Hematopoietic multipotent progenitor cell treated with erythropoietin and hydrocortisone succinate and interleukin-3 and kit ligand, for 6 days (in vitro differentiated cells): ENCODE measurements at regions not wholly inside any gene's neighbourhood (a gene's known extent, or its start where the extent isn't known, plus 50 kb on each side); places are given as distances from the start of the nearest gene placed in this dataset.
A peak's percentile ranks its signal among the peaks of the same experiment; 100 is the strongest.

ENCODE experiments used
- DNase-seq: peaks from one replicate; pipeline ENCODE4 v3.0.0-alpha.2; 2015

DNA sequence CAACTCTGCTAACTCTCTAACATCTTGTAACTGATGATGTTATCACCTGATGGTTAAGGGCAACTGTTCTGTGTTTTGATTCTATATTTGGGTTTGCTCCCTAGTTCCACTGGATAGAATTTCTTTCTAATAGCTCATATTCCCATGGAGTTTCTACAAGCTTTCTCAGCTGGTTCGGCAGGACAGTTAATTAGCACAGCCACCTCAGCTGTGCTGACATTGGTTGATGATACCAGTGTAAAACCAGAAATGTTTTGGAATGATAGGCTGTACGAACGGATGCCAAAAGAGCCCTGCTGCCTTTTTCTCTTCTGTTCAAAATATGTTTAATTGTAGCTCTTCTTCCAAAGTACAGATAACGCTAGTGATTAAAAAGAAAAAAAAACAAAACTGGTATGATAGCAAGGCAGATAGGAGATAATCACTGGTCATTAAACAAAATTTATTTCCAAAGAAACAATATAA is 440.5 kb upstream of the ZNF608 start:
- DNase-seq: no peak

- no peak for DNase-seq
These were observed 443.1 kb upstream of the ZNF608 start for GRCh38 chr5:125189531-125189941.

- DNase-seq: no peak
These were observed 444.0 kb upstream of the ZNF608 start for GRCh38 chr5:125190232-125191087.

DNA sequence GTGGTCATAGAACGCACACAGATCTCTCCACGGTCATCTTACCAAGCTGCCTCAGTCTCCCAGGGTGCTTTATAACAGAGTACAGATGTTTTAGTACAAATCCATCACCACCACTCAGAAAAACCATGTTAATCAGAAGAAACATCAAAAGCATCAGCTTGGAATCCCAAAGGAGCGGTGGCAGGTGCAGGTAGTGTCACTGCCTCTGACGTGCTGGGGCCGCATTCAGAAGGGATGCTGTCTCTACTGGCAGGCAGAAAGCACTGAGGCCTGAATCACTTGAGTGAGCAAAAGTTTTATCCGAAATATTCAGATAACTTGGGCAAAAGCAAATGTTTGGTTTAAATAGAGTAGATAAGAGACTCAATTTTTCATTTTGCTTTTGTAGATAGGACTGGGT is 448.4 kb upstream of the ZNF608 start:
- no peak for DNase-seq

GRCh38 chr5:125196481-125197111 is 450.2 kb upstream of the ZNF608 start:
- no peak for DNase-seq

DNA sequence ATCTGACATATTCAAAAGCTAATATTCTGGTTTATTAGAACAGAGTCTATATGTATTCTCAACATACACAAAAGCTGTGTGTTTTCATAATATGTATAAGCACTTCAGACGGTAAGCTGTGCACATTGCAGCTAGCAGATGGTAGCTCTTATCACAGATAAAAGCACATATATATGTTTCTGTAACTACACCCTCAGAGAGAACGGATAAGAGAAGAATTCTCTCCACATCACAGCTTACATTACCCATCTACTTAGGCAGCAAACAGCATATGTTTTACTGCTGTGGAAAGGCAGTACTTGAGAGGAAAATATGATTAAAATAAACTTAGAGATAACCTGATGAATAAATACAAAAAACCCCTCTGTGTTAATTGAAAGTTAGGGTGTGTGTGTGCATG is 450.9 kb upstream of the ZNF608 start:
- peak; percentile 51 for DNase-seq

DNA sequence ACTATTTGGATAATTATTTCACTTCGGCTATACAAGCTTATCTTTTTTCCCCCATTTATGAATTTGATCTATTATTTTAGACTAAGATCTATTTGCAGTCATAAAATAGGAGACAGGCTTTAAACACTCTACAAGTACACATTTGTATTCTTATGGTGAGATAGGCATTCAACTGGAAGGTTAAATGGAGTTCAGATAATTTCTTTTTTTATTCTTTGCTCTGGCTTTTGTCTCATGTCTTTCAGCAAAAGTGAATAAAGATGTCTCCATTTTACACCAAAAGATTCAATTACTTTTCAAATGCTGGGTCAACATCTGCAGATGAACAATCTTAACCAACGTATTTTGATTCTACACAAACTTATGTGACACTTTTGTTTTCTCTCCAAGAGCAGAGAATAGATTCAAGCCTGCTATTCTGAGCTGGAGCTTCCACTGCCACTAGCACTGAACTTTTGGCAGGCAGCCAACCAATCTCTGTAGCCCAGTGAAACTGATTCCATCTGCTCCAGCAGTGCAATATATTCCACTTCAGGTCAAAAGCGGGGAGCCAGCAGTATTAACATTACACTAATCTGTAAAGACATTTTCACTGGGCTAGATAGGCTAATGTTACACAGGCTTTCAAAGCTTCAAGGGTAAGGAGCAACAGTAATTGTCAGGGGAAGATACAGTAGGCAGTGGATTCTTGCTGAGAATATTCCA is 452.0 kb upstream of the ZNF608 start:
- DNase-seq: peak; percentile 53

- DNase-seq: no peak
These were observed 452.9 kb upstream of the ZNF608 start for GRCh38 chr5:125199373-125199772.

DNA sequence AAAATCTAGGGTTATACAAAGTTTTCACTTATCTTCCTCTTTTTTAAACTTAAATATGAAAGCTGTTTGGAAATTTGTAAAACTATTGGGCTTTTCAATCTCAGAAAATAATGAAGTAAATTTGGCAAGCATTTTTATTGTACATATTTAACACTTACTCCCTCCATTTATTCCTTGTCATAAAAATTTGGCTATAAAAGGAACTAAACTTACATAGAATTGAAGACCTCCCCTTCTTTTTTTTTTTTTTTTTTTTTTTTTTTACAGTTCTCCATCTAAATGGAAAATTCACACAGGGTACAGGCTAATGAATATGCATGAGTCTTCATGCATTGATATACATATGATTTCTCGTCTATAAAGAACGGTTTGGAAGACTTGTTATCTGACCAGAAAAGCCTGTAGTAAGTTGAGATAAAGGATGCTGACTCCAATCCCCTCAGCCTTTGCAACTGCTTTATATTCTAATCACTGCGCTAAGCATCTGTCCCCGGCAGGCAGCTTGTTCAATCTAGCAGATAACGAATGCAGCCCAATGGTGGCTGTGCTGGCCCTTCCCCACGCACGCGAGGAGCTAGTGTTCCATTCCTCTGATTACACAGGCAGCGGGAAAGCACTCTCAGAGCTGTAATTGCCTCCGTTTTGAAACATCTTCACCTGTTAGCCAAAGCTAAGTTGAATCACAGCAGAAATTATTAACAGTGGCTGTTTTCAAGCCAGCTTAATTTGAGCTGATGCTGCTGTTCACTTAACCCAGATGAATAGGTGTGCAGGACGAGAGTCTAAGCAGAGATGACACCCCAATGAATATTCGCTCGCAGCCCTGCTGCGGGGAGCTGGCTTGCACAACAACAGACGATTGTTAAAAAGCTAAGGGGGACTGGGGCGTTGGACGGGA is 453.8 kb upstream of the ZNF608 start:
- peak; percentile 57 for DNase-seq

GRCh38 chr5:125200866-125201373 is 454.5 kb upstream of the ZNF608 start:
- DNase-seq: no peak

GRCh38 chr5:125201446-125202052 is 455.1 kb upstream of the ZNF608 start:
- no peak for DNase-seq

DNA sequence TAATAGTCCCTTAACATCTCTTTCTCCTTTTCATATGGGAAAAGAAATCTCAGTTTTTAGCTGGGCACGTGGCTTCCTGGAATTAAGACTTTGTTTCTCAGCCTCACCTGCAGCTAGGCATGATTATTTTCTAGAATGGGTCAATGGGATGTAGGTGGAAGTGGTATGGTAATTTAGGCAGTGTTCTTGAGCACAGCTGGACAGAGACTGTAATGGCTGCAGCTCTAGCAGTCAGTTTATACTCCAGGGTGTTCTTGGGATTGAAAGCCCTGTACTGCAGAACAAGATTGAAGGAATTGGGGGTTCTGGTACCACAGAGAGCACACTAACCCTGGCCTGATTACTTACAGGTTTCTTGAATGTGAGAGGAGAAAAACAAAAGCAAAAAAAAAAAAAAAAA is 455.9 kb upstream of the ZNF608 start:
- no peak for DNase-seq

- no peak for DNase-seq
These were observed 456.5 kb upstream of the ZNF608 start for GRCh38 chr5:125202871-125203438.

- no peak for DNase-seq
These were observed 457.5 kb upstream of the ZNF608 start for GRCh38 chr5:125203912-125204311.

DNA sequence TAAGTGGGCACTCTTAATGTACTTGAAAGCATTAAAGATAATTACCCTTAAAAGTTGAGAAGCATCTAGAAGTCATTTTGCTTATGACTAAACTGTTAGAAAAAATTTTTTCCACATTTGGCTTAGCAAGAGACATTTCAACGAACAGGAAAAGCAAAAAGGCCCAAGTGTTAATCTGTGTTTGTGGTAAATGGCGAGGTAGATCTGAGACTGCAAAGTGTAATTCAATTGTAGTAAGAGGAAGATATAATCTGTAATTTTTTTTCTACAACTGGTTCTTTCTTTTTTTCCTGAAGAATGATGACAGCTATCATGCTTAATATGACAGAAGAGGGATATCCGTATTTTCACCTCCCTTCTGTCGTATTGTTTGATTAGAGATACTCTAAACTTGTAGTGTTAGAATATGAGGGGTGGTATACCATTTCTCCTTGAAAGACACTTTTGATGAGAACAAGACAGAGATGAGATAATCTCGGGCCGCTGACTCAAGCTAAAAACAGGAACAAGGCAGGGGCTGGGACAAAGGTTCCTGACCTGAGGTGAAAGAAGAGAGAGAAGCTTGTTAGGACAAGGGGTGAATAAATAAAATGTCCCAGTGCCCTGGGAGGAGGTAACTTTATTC is 459.3 kb upstream of the ZNF608 start:
- peak; percentile 43 for DNase-seq

- DNase-seq: peak; percentile 12
These were observed 461.4 kb upstream of the ZNF608 start for GRCh38 chr5:125207856-125208255.

- DNase-seq: no peak
These were observed 463.2 kb upstream of the ZNF608 start for GRCh38 chr5:125209650-125210049.

DNA sequence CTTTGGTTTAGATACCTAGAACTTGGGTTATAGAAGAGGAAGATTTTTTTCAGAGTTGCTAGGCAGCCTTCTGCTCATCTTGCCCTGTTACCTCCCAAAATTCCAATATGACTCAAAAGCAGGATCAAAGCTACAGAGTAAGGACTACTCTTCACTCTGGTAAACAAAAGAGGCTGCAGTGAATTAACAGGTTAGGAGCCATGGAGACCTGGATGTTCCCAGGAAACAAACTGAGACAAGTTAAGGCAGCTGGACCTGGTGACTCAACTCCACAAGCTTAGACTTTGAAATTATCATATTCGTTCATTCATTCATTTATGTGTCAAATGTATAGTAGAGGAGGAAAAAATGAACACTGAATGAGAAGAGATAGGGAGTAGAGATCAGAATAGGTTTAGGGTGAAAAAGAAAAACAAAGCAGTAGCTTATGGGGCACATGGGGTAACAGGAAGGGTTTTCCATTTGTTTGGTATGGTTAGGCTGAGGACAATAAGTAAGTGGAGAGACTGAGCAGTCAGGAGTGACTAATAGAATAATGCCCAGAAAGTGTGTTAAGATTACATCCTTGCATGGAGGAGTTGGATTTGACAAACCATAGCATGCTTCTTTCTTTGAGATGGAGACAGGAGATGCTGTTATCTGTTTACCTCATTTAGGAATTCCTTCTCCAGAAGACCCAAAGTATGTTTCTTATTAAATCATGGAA is 464.0 kb upstream of the ZNF608 start:
- no peak for DNase-seq

DNA sequence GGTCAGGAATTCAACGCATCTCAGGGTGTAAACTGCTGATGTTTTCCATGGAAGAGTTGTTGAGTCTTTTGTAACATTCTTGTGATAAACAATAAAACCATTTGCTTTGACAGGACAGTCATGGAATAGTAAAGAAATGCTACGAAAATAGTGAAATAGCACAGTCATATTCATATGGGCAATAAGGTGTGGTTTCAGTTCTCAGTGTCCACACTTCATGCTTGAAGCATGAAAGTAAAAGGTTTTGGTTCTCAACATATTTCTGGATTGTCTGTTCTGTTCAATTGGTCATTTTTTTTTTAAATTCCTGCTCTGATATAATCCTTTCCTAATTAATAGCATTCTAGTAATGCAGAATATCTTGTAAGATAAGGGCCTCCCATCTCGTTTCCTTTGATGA is 467.6 kb upstream of the ZNF608 start:
- DNase-seq: no peak

GRCh38 chr5:125215593-125215992 is 469.2 kb upstream of the ZNF608 start:
- no peak for DNase-seq
